ENCODE measurements at regions not wholly inside any gene's neighbourhood (a gene's known extent, or its start where the extent isn't known, plus 50 kb on each side); places are given as distances from the start of the nearest gene placed in this dataset.
A peak's percentile ranks its signal among the peaks of the same experiment; 100 is the strongest.

DNA sequence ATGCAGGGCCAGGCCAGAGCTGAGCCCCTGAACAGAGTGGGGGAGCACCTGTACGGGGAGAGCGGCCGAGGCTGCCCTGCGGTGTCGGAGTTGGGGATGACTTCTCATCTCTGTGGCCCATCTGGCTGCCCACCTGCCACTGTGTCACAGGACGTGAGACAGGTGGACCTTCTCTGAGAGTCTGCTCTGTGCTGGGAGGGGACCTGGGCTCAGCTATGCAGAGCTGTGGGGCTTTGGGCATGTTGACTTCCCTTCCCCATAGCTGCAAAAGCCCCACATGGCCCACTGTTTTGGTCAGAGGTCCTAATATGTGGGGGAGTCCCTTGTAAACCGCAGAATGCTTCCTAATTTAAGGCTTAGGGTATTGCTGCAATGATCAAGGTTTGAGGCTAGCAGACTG, 68.0 kb upstream of the TRPM1 start:
- H3K36me3 ChIP-seq: no peaks in the 10 kb centered on the region
- no peak overlapping the region for H3K4me3 ChIP-seq
- H3K9me3 ChIP-seq: no peaks in the 10 kb centered on the region
- WGBS, 2 donors: 82 to 95% methylated on average over 7 of the region's 7 CpGs
- H3K27ac ChIP-seq: no peak overlapping the region
- TF ChIP-seq POLR2AphosphoS5 (IDR thresholded peaks at IDR 0.05) (no peak), POLR2A (IDR thresholded peaks at IDR 0.05) (no peak), EP300 (IDR thresholded peaks at IDR 0.05) (no peak)
- TF ChIP-seq, protein P1, sequence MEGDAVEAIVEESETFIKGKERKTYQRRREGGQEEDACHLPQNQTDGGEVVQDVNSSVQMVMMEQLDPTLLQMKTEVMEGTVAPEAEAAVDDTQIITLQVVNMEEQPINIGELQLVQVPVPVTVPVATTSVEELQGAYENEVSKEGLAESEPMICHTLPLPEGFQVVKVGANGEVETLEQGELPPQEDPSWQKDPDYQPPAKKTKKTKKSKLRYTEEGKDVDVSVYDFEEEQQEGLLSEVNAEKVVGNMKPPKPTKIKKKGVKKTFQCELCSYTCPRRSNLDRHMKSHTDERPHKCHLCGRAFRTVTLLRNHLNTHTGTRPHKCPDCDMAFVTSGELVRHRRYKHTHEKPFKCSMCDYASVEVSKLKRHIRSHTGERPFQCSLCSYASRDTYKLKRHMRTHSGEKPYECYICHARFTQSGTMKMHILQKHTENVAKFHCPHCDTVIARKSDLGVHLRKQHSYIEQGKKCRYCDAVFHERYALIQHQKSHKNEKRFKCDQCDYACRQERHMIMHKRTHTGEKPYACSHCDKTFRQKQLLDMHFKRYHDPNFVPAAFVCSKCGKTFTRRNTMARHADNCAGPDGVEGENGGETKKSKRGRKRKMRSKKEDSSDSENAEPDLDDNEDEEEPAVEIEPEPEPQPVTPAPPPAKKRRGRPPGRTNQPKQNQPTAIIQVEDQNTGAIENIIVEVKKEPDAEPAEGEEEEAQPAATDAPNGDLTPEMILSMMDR (IDR thresholded peaks at IDR 0.05): no peak
- no peaks in the 10 kb centered on the region for H3K4me1 ChIP-seq
- DNase-seq: no peak
- ATAC-seq (ENCODE audit: low FRiP score in 2 of 2): no peak
- H3K27me3 ChIP-seq: no peaks in the 10 kb centered on the region

DNA sequence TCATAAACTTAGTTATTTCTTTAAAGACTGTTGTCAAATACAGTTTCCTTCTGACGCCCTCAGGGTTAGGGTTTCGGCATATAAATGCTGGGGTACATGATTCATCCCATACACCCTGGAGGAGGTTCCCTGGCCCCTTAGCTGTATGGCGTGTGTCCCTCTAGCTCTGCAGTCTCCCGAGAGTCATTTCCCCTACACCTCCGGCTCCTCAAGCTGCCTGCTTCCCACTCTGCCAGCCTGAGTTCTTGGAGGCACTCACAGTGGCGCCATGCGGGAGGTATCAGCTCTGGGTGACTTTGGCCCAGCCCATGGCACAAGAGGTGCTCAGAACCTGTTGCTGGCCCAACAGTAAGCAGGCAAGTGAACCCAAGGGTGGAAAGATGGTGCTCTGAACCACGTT, 70.2 kb upstream of the TRPM1 start:
- DNase-seq (no peak), ATAC-seq (ENCODE audit: low FRiP score in 2 of 2) (no peak)
- Histone ChIP-seq H3K4me1 (no peaks in the 10 kb centered on the region), H3K4me3 (no peak overlapping the region), H3K36me3 (no peaks in the 10 kb centered on the region), H3K27me3 (no peaks in the 10 kb centered on the region), H3K9me3 (no peaks in the 10 kb centered on the region), H3K27ac (no peak overlapping the region)
- TF ChIP-seq POLR2AphosphoS5 (IDR thresholded peaks at IDR 0.05) (no peak), EP300 (IDR thresholded peaks at IDR 0.05) (no peak), POLR2A (IDR thresholded peaks at IDR 0.05) (no peak)
- TF ChIP-seq, protein P1 (IDR thresholded peaks at IDR 0.05): no peak
- 93 to 95% methylated on average over 5 to 7 of the region's 8 CpGs for WGBS, 2 donors

DNA sequence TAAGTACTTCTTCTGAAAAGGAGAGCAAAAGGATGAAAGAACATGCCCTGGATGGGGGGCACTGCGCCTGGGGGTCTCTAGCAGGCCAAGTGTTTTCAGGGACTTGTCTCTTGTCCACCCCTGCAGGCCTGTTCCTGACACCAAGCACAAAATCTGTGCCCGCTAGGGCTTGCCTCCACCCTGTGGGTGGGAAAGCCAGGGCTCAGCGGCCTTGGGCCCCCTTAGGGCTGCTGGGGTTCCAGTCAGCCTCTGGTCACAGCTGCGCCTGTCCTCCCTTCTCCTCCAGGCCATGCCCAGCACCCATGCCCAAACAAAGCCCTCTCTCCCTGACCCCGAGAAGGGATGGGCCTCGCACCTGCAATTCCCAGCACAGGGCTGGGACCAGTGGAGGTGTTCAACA, 71.1 kb upstream of the TRPM1 start:
- no peak for TF ChIP-seq POLR2AphosphoS5 (IDR thresholded peaks at IDR 0.05)
- no peak for TF ChIP-seq POLR2A (IDR thresholded peaks at IDR 0.05)
- TF ChIP-seq, protein P1 (IDR thresholded peaks at IDR 0.05): no peak
- no peak for TF ChIP-seq EP300 (IDR thresholded peaks at IDR 0.05)

DNA sequence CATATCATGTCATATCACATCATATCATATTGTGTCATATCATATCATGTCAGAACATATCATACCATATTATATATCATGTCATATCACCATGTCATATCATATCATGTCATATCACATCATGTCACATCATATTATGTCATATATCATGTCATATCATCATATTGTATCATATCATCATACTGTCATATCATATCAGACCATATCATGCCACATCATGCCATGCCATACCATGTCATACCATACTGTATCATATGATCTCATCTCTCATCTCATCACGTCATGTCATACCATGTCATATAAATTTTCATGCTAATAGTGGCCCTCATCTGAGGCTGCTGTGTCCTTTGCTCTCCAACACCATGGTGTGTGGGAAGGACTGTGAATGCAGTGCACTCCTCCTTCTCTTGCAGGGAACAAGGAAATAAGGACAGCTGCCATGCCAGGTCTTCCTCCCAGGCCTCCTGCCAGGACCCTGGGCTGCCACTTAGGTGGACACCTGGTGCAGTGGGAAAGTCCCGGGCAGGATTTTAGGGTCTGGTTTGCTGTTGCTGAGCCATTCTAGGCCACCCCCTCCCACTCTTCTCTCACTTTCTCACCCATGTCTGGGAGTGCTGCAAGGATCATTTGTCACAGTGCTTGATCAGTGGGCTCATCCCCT, 72.4 kb upstream of the TRPM1 start:
- 73 to 93% methylated on average over 1 to 2 of the region's 2 CpGs for WGBS, 2 donors
- H3K36me3 ChIP-seq: no peaks in the 10 kb centered on the region
- DNase-seq: no peak

More for the DNA sequence above, 71.1 kb upstream of the TRPM1 start:
- H3K9me3 ChIP-seq: no peaks in the 10 kb centered on the region
- H3K36me3 ChIP-seq: no peaks in the 10 kb centered on the region
- no peaks in the 10 kb centered on the region for H3K27me3 ChIP-seq
- no peak overlapping the region for H3K27ac ChIP-seq
- no peaks in the 10 kb centered on the region for H3K4me1 ChIP-seq
- no peak overlapping the region for H3K4me3 ChIP-seq
- ATAC-seq (ENCODE audit: low FRiP score in 2 of 2) (no peak), DNase-seq (peak in 1 of 2 donors; percentile 30)
- 94 to 98% methylated on average over 5 to 6 of the region's 6 CpGs for WGBS, 2 donors

More for the DNA sequence above, 72.4 kb upstream of the TRPM1 start:
- Histone ChIP-seq H3K4me1 (no peaks in the 10 kb centered on the region), H3K27me3 (no peaks in the 10 kb centered on the region), H3K27ac (no peak overlapping the region), H3K4me3 (no peak overlapping the region), H3K9me3 (no peaks in the 10 kb centered on the region)
- ATAC-seq (ENCODE audit: low FRiP score in 2 of 2): no peak
- TF ChIP-seq POLR2A (IDR thresholded peaks at IDR 0.05): no peak
- TF ChIP-seq, protein P1 (IDR thresholded peaks at IDR 0.05): no peak
- no peak for TF ChIP-seq EP300 (IDR thresholded peaks at IDR 0.05)
- no peak for TF ChIP-seq POLR2AphosphoS5 (IDR thresholded peaks at IDR 0.05)

All from upper lobe of left lung (tissue), 6 donors.